IPS DF 6.9 (cell line): ENCODE measurements at regions not wholly inside any gene's neighbourhood (a gene's known extent, or its start where the extent isn't known, plus 50 kb on each side); places are given as distances from the start of the nearest gene placed in this dataset.

ENCODE experiments used
- DNase-seq: peaks from one replicate; pipeline ENCODE4 v3.0.0-alpha.2; 2013; ENCODE audit warnings: low read depth, low spot score
- H3K27ac ChIP-seq: one replicate; pipeline ENCODE4 v1.5.1; 2013; ENCODE audit warnings: low read length, control low read depth
- H3K27me3 ChIP-seq: 2 replicates; pipeline ENCODE4 v1.6.1; 2013; ENCODE audit warnings: mild to moderate bottlenecking, low read length; ENCODE audit not compliant: control insufficient read depth, insufficient read depth
- H3K36me3 ChIP-seq: 2 replicates; pipeline ENCODE4 v1.6.1; 2013; ENCODE audit warnings: low read length; ENCODE audit not compliant: control insufficient read depth, insufficient read depth
- H3K4me1 ChIP-seq: 2 replicates; pipeline ENCODE4 v1.6.1; 2013; ENCODE audit warnings: low read length; ENCODE audit not compliant: control insufficient read depth, insufficient read depth
- H3K4me3 ChIP-seq: 2 replicates; pipeline ENCODE4 v1.5.1; 2013; ENCODE audit warnings: mild to moderate bottlenecking, low read length
- H3K9me3 ChIP-seq: 2 replicates; pipeline ENCODE4 v1.6.1; 2013; ENCODE audit warnings: low read length, inconsistent platforms; ENCODE audit not compliant: control insufficient read depth, insufficient read depth
- WGBS: extraction: QIAGEN DNeasy Blood & Tissue Kit; methylation state at CpG from one replicate; pipeline ENCODE4 v1.1.7; 2013; ENCODE audit warnings: mixed read lengths, missing lambda C conversion rate; ENCODE audit not compliant: insufficient read length, insufficient coverage; 5-methylcytosine and 5-hydroxymethylcytosine counted together

DNA sequence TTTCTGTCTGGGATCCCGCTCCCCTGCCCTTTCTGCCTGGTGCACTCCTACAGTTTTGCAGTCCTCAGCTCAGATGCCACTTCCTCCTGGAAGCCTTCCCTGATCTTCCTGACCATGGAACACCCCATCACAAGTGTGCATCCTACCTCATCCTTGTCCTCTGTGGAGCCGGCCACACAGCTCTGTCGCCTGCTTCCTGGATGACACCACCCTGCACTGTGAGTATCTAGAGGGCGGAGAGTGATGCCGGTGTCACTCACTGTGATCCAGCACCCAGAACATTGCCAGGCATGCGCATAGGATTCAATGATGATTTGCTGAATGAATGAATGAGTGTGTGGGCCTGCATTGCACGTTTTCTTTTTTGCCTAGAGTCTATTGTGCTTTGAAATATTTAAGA is 529.9 kb downstream of the TCERG1L start:
- H3K27me3 ChIP-seq = no peaks in the 10 kb centered on the region
- no peak overlapping the region for H3K4me3 ChIP-seq
- no peaks in the 10 kb centered on the region for H3K36me3 ChIP-seq
- H3K4me1 ChIP-seq = no peaks in the 10 kb centered on the region
- DNase-seq = no peak
- no CpG with 5 or more reads among the region's 7 CpGs for WGBS
- H3K27ac ChIP-seq = no peak overlapping the region
- peaks cover 40% of the 10 kb centered on the region for H3K9me3 ChIP-seq

DNA sequence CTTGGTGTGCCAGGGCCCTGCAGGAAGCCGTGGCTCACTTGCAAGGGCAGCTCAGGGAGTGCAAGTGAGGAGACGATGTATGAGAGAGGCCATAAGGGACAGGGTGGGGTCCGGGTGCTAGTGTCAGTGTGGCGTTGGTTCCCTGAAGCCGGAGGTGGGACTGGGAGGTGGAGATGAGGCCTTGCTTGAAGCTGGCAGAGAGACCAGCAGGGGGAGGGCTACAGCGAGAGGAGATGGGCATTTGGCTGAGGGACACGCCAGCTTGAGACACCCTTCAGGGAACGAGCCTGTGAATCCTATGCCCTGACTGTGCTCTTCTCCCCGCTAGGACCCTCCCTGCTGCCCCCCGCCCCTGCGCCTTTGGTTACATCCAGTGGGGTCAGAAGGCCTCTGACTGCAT is 529.1 kb downstream of the TCERG1L start:
- no peak for DNase-seq
- no peaks in the 10 kb centered on the region for H3K27me3 ChIP-seq
- WGBS = no CpG with 5 or more reads among the region's 11 CpGs

DNA sequence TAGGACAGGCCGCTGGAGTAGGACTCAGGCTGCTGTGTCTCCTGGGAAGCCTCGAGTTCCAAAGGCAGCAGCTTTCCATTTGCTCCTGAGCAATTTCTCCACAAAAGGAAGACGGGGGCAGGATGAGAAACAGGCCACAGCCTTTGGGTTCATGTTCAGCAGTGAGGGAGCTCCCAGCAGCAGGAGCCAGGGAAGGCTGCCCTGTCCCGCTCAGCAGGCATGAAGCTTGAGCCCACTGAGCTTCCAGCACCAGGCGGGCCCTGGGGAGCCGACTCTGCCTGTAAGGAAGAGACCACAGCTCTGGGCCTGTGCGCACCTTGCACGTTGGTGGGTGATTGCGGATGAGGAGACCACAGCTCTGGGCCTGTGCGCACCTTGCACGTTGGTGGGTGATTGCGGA is 527.2 kb downstream of the TCERG1L start:
- no peak for DNase-seq
- Histone ChIP-seq H3K27ac (no peak overlapping the region), H3K4me3 (no peak overlapping the region), H3K36me3 (no peaks in the 10 kb centered on the region), H3K4me1 (no peaks in the 10 kb centered on the region), H3K27me3 (no peaks in the 10 kb centered on the region), H3K9me3 (peaks cover 33% of the 10 kb centered on the region)
- WGBS = no CpG with 5 or more reads among the region's 12 CpGs

More for the DNA sequence above, 529.1 kb downstream of the TCERG1L start:
- peaks cover 40% of the 10 kb centered on the region for H3K9me3 ChIP-seq
- H3K4me1 ChIP-seq = no peaks in the 10 kb centered on the region
- no peaks in the 10 kb centered on the region for H3K36me3 ChIP-seq
- H3K4me3 ChIP-seq = no peak overlapping the region
- H3K27ac ChIP-seq = no peak overlapping the region

DNA sequence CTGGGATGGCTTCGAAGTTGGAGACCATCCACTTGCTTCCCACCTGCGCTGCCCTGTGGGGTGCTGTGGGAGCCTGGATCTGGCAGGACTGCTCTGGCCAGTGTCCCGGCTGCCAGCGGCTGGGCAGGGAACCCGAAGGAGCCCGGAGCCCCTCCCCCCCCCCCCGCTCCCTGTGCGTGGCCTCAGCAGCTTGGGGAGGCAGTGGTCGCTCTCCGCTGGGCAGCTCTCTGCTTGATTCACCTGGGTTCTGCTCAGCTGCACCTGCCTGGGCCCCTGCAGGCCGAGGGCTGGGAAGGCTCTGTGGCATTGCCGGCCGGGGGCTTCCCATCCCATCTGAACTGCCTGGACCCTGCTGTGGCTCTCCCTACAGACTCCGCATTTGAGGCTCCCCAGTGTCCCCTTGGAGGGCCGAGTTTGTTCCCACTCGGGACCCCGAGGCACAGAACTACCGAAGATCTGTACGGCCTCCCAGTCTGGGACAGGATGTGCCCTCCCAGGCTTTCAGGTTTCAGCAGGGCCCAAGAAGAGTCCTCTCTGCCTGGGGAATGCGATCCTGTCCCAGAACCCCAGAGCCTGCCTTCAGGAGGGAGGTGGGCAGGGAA is 525.1 kb downstream of the TCERG1L start:
- Histone ChIP-seq H3K4me1 (no peaks in the 10 kb centered on the region), H3K36me3 (no peaks in the 10 kb centered on the region), H3K9me3 (peaks cover 38% of the 10 kb centered on the region), H3K27ac (no peak overlapping the region), H3K4me3 (no peak overlapping the region), H3K27me3 (no peaks in the 10 kb centered on the region)
- no peak for DNase-seq
- no CpG with 5 or more reads among the region's 20 CpGs for WGBS

DNA sequence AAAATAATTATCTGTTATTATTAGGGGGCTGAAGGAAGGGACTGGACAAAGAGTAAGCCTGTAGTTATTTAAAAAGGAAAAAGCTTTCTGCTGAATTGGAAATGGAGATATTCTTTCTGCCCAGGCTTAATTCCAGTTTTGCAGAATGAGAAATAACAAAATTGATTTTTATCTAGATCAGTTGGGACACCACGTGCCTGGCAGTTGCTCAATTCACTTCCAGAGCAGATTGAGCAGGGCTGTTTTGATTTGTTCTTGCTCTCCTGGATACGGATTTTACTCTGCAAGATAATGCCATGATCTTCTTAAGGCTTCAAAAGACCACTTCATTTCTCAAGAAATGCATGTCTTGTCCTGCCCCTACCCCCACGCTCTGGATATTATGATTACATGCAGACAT is 524.3 kb downstream of the TCERG1L start:
- H3K4me1 ChIP-seq = no peaks in the 10 kb centered on the region
- H3K36me3 ChIP-seq = no peaks in the 10 kb centered on the region
- no peaks in the 10 kb centered on the region for H3K27me3 ChIP-seq
- no peak overlapping the region for H3K4me3 ChIP-seq
- DNase-seq = no peak
- no CpG with 5 or more reads among the region's 3 CpGs for WGBS
- H3K27ac ChIP-seq = no peak overlapping the region
- H3K9me3 ChIP-seq = peaks cover 36% of the 10 kb centered on the region

DNA sequence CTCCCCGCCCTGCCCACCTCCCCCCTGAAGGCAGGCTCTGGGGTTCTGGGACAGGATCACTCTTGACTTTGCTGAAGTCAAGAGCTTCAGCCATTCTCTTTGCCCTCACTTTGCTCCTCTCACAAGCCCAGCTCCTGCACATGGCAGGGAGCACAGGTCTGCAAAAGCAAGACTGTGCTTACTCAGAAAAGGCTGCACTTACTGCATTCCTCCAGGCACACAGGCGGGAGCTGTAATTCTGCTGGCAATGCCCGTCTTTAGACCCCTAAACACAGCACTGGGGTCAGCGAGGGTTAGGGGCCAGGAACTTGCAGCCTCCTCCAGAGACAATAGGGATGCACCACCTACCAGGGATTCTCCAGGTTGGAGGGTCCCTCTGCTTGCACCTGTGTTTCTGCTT is 523.7 kb downstream of the TCERG1L start:
- no CpG with 5 or more reads among the region's 4 CpGs for WGBS
- no peak for DNase-seq
- Histone ChIP-seq H3K9me3 (peaks cover 38% of the 10 kb centered on the region), H3K27me3 (no peaks in the 10 kb centered on the region), H3K36me3 (no peaks in the 10 kb centered on the region), H3K4me1 (no peaks in the 10 kb centered on the region), H3K4me3 (no peak overlapping the region), H3K27ac (no peak overlapping the region)

DNA sequence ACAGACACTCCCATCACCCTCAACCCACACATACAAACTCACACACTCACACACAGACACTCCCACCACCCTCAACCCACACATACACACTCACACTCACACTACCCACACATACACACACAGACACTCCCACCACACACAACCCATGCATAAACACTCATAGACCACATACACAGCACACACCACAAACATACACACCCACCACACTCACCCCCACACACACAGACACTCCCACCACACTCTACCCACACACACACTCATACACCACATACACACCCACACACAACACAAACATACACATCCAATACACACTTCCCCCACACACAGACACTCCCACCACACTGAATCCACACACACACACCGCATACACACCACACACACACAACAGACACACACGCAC is 521.2 kb downstream of the TCERG1L start:
- no peaks in the 10 kb centered on the region for H3K36me3 ChIP-seq
- no peak overlapping the region for H3K4me3 ChIP-seq
- no peak overlapping the region for H3K27ac ChIP-seq
- no peaks in the 10 kb centered on the region for H3K27me3 ChIP-seq
- peaks cover 39% of the 10 kb centered on the region for H3K9me3 ChIP-seq
- no peaks in the 10 kb centered on the region for H3K4me1 ChIP-seq
- WGBS = 100% methylated on average over 1 of the region's 2 CpGs
- no peak for DNase-seq

DNA sequence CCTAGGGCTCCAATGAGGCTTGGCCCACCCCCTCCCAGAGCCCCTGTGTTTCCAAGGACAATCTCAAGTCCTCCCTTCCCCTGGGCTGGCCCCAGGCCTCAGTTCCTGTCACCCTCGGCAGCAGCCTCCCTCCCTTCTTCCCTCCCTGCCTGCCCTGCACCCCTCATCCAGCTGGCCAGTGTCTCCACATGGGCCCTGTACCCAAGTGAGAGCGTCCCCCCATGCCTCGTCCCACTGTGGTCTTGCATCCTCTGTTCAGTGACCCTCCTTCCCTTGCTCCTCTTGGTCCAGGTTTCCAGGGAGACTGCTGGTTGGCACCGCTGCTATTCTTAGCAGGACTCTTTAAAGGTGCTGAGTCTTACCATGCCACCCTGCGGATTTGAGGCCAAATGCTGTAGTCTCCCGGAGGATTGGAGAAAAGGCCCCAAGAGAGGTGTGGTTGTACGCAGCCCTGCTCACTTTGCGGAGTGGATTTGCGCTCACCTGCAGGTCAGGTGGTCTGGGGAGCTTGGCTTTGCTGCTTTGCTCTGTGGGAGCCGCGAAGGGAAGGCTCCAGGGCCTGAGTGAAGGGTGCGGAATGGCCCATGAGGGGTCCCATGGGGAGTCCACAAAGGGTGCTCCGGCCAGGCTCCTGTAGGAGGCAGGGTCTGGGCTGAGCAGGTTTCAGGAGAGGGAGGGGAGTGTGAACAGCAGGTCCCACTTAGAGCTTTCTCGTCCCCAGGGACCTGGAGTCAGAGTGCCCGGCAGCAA is 519.2 kb downstream of the TCERG1L start:
- no peaks in the 10 kb centered on the region for H3K36me3 ChIP-seq
- no CpG with 5 or more reads among the region's 15 CpGs for WGBS
- no peak for DNase-seq
- no peaks in the 10 kb centered on the region for H3K4me1 ChIP-seq
- H3K9me3 ChIP-seq = peaks cover 49% of the 10 kb centered on the region
- H3K4me3 ChIP-seq = no peak overlapping the region
- H3K27ac ChIP-seq = no peak overlapping the region
- H3K27me3 ChIP-seq = no peaks in the 10 kb centered on the region

DNA sequence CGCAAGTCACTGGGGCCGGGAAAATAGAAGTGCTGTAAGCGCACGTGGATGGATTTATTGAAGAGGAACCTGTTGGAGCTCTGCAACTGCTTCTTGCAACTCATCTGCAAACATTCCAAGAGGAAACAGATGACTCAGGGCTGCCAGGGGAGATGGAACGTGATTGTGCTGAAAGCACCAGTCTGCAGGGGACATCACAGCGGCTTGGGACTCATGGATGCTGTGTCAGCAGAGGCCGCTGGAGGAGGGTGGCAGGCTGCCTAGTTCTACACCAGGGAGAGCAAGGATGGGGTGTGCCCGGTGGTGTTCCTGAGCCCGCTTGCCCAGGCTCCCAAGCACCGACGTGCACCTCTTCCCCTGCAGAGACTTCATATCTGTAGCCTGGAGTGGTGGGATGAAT is 515.7 kb downstream of the TCERG1L start:
- Histone ChIP-seq H3K4me1 (no peaks in the 10 kb centered on the region), H3K9me3 (peaks cover 47% of the 10 kb centered on the region), H3K36me3 (no peaks in the 10 kb centered on the region), H3K4me3 (no peak overlapping the region), H3K27ac (no peak overlapping the region), H3K27me3 (no peaks in the 10 kb centered on the region)
- no peak for DNase-seq
- whole genome bisulfite sequencing = no CpG with 5 or more reads among the region's 11 CpGs

DNA sequence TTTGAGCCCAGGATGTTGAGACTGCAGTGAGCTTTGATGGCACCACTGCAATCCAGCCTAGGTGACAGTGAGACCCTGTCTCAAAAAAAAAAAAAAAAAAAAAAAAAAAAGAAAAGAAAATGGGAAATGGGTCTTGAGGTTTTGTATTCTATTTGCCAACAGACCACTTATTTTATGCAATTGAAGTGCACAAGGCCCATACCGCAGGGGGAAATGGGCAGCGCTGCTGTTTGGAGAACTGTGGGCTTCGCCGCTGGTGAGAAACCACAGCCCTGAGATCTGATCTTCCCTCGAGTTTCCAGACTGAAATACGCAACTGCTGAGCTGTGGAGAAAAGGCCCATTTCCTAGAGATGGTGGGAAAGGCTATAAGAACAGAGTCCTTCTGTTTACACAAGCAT is 512.0 kb downstream of the TCERG1L start:
- Histone ChIP-seq H3K27me3 (no peaks in the 10 kb centered on the region), H3K4me1 (no peaks in the 10 kb centered on the region), H3K36me3 (no peaks in the 10 kb centered on the region), H3K27ac (no peak overlapping the region), H3K9me3 (peaks cover 31% of the 10 kb centered on the region), H3K4me3 (no peak overlapping the region)
- DNase-seq = no peak
- WGBS = no CpG with 5 or more reads among the region's 6 CpGs

DNA sequence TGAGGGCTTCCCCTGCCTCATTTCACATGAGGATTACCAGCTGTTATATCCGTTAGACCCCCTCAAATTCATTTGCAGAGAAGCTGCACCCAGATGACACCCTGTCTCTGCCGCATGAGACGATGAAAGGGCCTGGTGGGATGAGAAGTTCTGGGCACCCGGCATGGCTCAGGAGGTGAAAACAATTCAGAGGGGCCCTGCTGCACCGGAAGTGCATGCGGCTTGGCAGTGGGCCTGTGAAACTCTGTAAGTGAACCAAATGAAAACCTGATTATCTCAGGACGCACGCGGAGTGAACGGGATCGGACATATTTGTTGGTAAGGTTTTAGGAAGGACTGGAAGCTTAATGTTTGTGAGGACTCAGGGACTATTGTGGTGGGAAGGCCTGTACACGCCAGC is 511.2 kb downstream of the TCERG1L start:
- Histone ChIP-seq H3K36me3 (no peaks in the 10 kb centered on the region), H3K4me3 (no peak overlapping the region), H3K27me3 (no peaks in the 10 kb centered on the region), H3K9me3 (peaks cover 31% of the 10 kb centered on the region), H3K4me1 (no peaks in the 10 kb centered on the region), H3K27ac (no peak overlapping the region)
- WGBS = no CpG with 5 or more reads among the region's 12 CpGs
- no peak for DNase-seq
